ENCODE measurements at regions not wholly inside any gene's neighbourhood (a gene's known extent, or its start where the extent isn't known, plus 50 kb on each side); places are given as distances from the start of the nearest gene placed in this dataset.

- H3K14ac ChIP-seq (ENCODE audit: insufficient read length): no peak overlapping the region
- WGBS, 2 experiments (ENCODE audit: extremely low coverage in 1 of 2, insufficient coverage in 1 of 2, insufficient read length in 1 of 2, insufficient replicate concordance in 2 of 2, low coverage in 1 of 2, low lambda C conversion rate in 2 of 2, missing lambda C conversion rate in 1 of 2): 100% methylated on average over 4 of the region's 4 CpGs; no CpG with 5 or more reads in 1 of the 2 experiments
- H2AK5ac ChIP-seq (ENCODE audit: low read depth, low read length): no peak overlapping the region
- no peak overlapping the region for H2BK20ac ChIP-seq (ENCODE audit: low read length)
- H3K36me3 ChIP-seq (ENCODE audit: control insufficient read depth in 2 of 4, insufficient read depth in 4 of 4, low read length in 3 of 4): no peaks in the 10 kb centered on the region
- H2AFZ ChIP-seq (ENCODE audit: low read length): no peak overlapping the region
- H3K23ac ChIP-seq (ENCODE audit: insufficient read length): no peak overlapping the region
- no peak for TF ChIP-seq CBX5 (IDR thresholded peaks at IDR 0.05; ENCODE audit: low read depth, low read length)
- TF ChIP-seq BACH1 (IDR thresholded peaks at IDR 0.05; ENCODE audit: low read length): no peak
- TF ChIP-seq NRF1 (IDR thresholded peaks at IDR 0.05; ENCODE audit: low read depth, low read length): no peak
- H2BK15ac ChIP-seq (ENCODE audit: low read length): no peak overlapping the region
- H4K8ac ChIP-seq (ENCODE audit: extremely low read depth, insufficient read depth, low read length): no peak overlapping the region
- no peak overlapping the region for H2BK5ac ChIP-seq (ENCODE audit: low read depth, low read length)
- H3K9ac ChIP-seq (replicated peaks in 1 of 4; ENCODE audit: extremely low read depth in 1 of 4, low read depth in 3 of 4, low read length in 3 of 4): no peak overlapping the region
- no peak overlapping the region for H3K4me3 ChIP-seq (ENCODE audit: extremely low read depth in 1 of 4, insufficient read depth in 2 of 4, low read depth in 3 of 4, low read length in 4 of 4)
- no peaks in the 10 kb centered on the region for H3K79me1 ChIP-seq (ENCODE audit: low read depth, low read length)
- H3K27me3 ChIP-seq (replicated peaks in 1 of 4; ENCODE audit: control insufficient read depth in 3 of 4, extremely low read depth in 1 of 4, insufficient read depth in 3 of 4, low read length in 3 of 4): no peaks in the 10 kb centered on the region
- H4K20me1 ChIP-seq (replicated peaks in 1 of 2; ENCODE audit: control insufficient read depth in 1 of 2, insufficient read depth in 2 of 2, low read length in 2 of 2): no peaks in the 10 kb centered on the region
- H3K79me2 ChIP-seq (ENCODE audit: control insufficient read depth in 1 of 2, insufficient read depth in 2 of 2, low read length in 2 of 2): no peaks in the 10 kb centered on the region
- DNase-seq (ENCODE audit: low read depth in 1 of 2, low spot score in 2 of 2) (no peak), FAIRE-seq (no peak)
- no peak overlapping the region for H4K91ac ChIP-seq (replicated peaks; ENCODE audit: insufficient read length, low read length)
- no peak overlapping the region for H2BK120ac ChIP-seq (replicated peaks; ENCODE audit: low read depth, low read length)
- H3K18ac ChIP-seq (ENCODE audit: extremely low read depth, low read length): no peak overlapping the region
- H3K56ac ChIP-seq (replicated peaks; ENCODE audit: insufficient read length, low read depth, low read length): no peak overlapping the region
- H3K4me1 ChIP-seq (replicated peaks in 1 of 4; ENCODE audit: control insufficient read depth in 3 of 4, insufficient read depth in 4 of 4, low read length in 3 of 4): 0 out of 7 replicates have a peak, but pooled peaks cover 0 to 4% (median 1%) of the 10 kb centered on the region in 4 experiments
- POLR2A ChIA-PET (ENCODE audit: partially characterized antibody): interaction anchor here (1.4 kb wide), 1 partner anchor 230 kb away, joined by 4 read pairs; the partner anchor contains the start of gene PMEPA1
- CTCF ChIA-PET (ENCODE audit: partially characterized antibody): interaction anchor here (1.0 to 1.9 kb wide), 3 partner anchors 22 to 147 kb away, joined by 3 to 6 read pairs (median 3); no protein-coding TSS in a partner anchor
- H3K4me2 ChIP-seq (ENCODE audit: insufficient read depth in 1 of 2, low read depth in 2 of 2, low read length in 2 of 2): no peak overlapping the region
- H3K4ac ChIP-seq (replicated peaks; ENCODE audit: insufficient read length, low read depth, low read length): no peak overlapping the region
- H4K5ac ChIP-seq (ENCODE audit: insufficient read length, low read depth, low read length): no peak overlapping the region
- no peak overlapping the region for H3K27ac ChIP-seq (ENCODE audit: low read depth, low read length)
- H3K23me2 ChIP-seq (ENCODE audit: low read depth, low read length): no peaks in the 10 kb centered on the region
- no peak overlapping the region for H2BK12ac ChIP-seq (ENCODE audit: low read depth, low read length)
- peaks cover 0 to 3% of the 10 kb centered on the region in 2 experiments; a peak in 1 of 4 replicates for H3K9me3 ChIP-seq (ENCODE audit: insufficient read depth in 2 of 2, low read depth in 1 of 2, low read length in 1 of 2)
These were observed 230.6 kb upstream of the PMEPA1 start for GRCh38 chr20:57940376-57940775.

All from H1 (cell line).